DOHH2 (cell line): ENCODE measurements at regions not wholly inside any gene's neighbourhood (a gene's known extent, or its start where the extent isn't known, plus 50 kb on each side); places are given as distances from the start of the nearest gene placed in this dataset.

ENCODE experiments used
- H3F3A ChIP-seq: fragments of 200-600 bp; sonication (generic), shearing (Covaris generic); 2 replicates; pipeline ENCODE4 v1.6.0; 2016; ENCODE audit warnings: antibody characterized with exemption, mild to moderate bottlenecking; ENCODE audit not compliant: control insufficient read depth, insufficient read depth
- H3K27ac ChIP-seq: fragments of 200-600 bp; sonication (generic); 2 replicates; pipeline ENCODE4 v1.5.1; 2014; ENCODE audit warnings: low read depth, mild to moderate bottlenecking, low read length, moderate library complexity
- H3K27me3 ChIP-seq: fragments of 200-600 bp; sonication (generic); 2 replicates; pipeline ENCODE4 v1.6.1; 2014; ENCODE audit warnings: mild to moderate bottlenecking, low read length, mixed read lengths; ENCODE audit not compliant: control insufficient read depth
- H3K36me3 ChIP-seq: fragments of 200-600 bp; sonication (generic); 2 replicates; pipeline ENCODE4 v1.6.1; 2014; ENCODE audit warnings: mild to moderate bottlenecking, low read length, moderate library complexity, mixed read lengths; ENCODE audit not compliant: control insufficient read depth
- H3K4me1 ChIP-seq: fragments of 200-600 bp; sonication (generic); 2 replicates; pipeline ENCODE4 v1.6.1; 2014; ENCODE audit warnings: mild to moderate bottlenecking, low read length, mixed read lengths; ENCODE audit not compliant: control insufficient read depth
- H3K4me2 ChIP-seq: fragments of 200-600 bp; sonication (generic); 2 replicates; pipeline ENCODE4 v1.6.0; 2014; ENCODE audit warnings: mild to moderate bottlenecking, low read length, moderate library complexity
- H3K4me3 ChIP-seq: fragments of 200-600 bp; sonication (generic); 2 replicates; pipeline ENCODE4 v1.5.1; 2014; ENCODE audit warnings: mild to moderate bottlenecking, low read length, mixed read lengths
- H3K79me2 ChIP-seq: fragments of 200-600 bp; sonication (generic); 2 replicates; pipeline ENCODE4 v1.6.1; 2014; ENCODE audit warnings: mild to moderate bottlenecking, low read length, mixed read lengths; ENCODE audit not compliant: control insufficient read depth
- H3K9me2 ChIP-seq: fragments of 200-600 bp; sonication (generic); replicated peaks from 2 replicates; pipeline ENCODE4 v1.6.1; 2014; ENCODE audit warnings: mild to moderate bottlenecking, low read length, mixed read lengths; ENCODE audit not compliant: control insufficient read depth
- H3K9me3 ChIP-seq: fragments of 200-600 bp; sonication (generic); 2 replicates; pipeline ENCODE4 v1.6.1; 2014; ENCODE audit warnings: antibody characterized with exemption, low read length, mixed read lengths; ENCODE audit not compliant: control insufficient read depth, insufficient read depth
- H4K20me1 ChIP-seq: fragments of 200-600 bp; sonication (generic); 2 replicates; pipeline ENCODE4 v1.6.0; 2014; ENCODE audit warnings: low read depth, mild to moderate bottlenecking, antibody characterized with exemption, low read length, moderate library complexity; ENCODE audit not compliant: control insufficient read depth, insufficient read depth
- EZH2phosphoT487 ChIP-seq: fragments of 200-600 bp; sonication (generic); IDR thresholded peaks from 2 replicates; pipeline ENCODE4 v1.6.1; 2017; ENCODE audit warnings: borderline replicate concordance, mild to moderate bottlenecking, antibody characterized with exemption, low read length, moderate library complexity, mixed read lengths
- TF ChIP-seq, protein P1 (sequence below): fragments of 200-600 bp; sonication (generic); IDR thresholded peaks from one replicate; pipeline ENCODE4 v1.5.1; 2014; ENCODE audit warnings: antibody characterized with exemption, mild to moderate bottlenecking, low read depth, low read length; ENCODE audit not compliant: poor library complexity, severe bottlenecking

DNA sequence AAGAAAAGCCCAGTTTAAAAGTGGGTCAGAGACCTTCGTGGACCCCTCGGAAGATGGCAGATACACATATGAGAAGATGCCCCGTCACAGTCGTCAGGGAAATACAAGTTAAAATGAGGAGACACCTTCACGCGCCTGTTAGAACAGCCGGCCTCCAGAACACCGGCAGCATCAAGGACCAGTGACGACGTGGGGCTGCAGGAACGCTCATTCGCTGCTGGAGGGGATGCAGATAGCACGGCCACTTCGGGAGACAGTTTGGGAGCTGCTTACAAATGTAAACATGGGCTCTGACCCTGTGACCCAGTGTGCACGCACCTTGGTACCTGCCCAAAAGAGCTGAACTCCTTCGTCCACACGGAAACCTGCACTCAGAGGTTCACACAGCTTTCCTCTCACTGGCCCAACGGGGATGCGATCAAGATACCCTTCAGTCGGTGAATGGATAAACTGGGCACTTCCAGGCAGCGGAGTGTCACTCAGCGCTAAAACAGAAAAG, 83.7 kb upstream of the CTDP1 start:
- Histone ChIP-seq H3K79me2 (no peaks in the 10 kb centered on the region), H3F3A (no peaks in the 10 kb centered on the region), H3K9me2 (no peaks in the 10 kb centered on the region), H3K27me3 (peaks cover 10% of the 10 kb centered on the region), H3K36me3 (no peaks in the 10 kb centered on the region), H3K27ac (no peak overlapping the region), H3K9me3 (no peaks in the 10 kb centered on the region), H3K4me1 (no peaks in the 10 kb centered on the region), H3K4me3 (no peak overlapping the region), H3K4me2 (no peak overlapping the region), H4K20me1 (no peaks in the 10 kb centered on the region)
- TF ChIP-seq, protein P1, sequence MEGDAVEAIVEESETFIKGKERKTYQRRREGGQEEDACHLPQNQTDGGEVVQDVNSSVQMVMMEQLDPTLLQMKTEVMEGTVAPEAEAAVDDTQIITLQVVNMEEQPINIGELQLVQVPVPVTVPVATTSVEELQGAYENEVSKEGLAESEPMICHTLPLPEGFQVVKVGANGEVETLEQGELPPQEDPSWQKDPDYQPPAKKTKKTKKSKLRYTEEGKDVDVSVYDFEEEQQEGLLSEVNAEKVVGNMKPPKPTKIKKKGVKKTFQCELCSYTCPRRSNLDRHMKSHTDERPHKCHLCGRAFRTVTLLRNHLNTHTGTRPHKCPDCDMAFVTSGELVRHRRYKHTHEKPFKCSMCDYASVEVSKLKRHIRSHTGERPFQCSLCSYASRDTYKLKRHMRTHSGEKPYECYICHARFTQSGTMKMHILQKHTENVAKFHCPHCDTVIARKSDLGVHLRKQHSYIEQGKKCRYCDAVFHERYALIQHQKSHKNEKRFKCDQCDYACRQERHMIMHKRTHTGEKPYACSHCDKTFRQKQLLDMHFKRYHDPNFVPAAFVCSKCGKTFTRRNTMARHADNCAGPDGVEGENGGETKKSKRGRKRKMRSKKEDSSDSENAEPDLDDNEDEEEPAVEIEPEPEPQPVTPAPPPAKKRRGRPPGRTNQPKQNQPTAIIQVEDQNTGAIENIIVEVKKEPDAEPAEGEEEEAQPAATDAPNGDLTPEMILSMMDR, result no peak
- no peak for TF ChIP-seq EZH2phosphoT487

DNA sequence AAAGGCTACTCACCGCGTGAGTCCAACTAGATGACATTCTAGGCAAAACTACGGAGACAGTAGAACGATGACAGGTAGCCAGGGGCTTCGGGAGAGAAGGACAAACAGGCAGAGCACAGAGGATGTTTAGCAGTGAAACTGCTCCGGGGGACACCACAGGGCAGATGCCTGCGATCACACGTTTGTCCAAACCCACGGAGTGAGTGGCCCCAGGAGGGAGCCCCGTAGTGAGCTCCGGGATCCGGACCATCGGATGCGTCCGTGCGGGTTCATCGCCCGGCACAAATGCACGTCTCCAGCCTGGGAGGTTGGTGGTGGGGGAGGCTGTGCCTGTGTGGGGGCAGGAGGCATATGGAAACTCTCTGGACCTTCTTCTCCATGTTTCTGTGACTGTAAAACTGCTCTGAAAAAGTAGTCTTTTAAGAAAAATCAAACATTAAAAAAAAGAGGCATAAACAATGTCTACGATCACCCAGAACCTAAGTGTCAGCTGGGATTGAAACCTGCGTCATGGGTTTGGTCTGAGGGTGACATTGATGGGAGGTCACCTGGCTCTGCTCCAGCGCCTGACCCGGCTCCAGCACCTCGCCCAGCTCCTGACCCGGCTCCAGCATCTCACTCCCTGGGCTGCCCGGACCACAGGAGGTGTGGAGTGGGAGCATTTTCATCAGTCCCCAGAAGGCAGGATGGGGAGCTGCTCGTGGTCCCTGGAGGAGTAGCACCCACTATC, 83.0 kb upstream of the CTDP1 start:
- Histone ChIP-seq H3K27ac (no peak overlapping the region), H3K4me1 (no peaks in the 10 kb centered on the region), H3K9me2 (no peaks in the 10 kb centered on the region), H3K4me2 (no peak overlapping the region), H3F3A (no peaks in the 10 kb centered on the region), H3K36me3 (no peaks in the 10 kb centered on the region), H3K79me2 (no peaks in the 10 kb centered on the region), H4K20me1 (no peaks in the 10 kb centered on the region), H3K27me3 (peaks cover 10% of the 10 kb centered on the region), H3K9me3 (no peaks in the 10 kb centered on the region), H3K4me3 (no peak overlapping the region)
- TF ChIP-seq, protein P1, result no peak
- no peak for TF ChIP-seq EZH2phosphoT487

DNA sequence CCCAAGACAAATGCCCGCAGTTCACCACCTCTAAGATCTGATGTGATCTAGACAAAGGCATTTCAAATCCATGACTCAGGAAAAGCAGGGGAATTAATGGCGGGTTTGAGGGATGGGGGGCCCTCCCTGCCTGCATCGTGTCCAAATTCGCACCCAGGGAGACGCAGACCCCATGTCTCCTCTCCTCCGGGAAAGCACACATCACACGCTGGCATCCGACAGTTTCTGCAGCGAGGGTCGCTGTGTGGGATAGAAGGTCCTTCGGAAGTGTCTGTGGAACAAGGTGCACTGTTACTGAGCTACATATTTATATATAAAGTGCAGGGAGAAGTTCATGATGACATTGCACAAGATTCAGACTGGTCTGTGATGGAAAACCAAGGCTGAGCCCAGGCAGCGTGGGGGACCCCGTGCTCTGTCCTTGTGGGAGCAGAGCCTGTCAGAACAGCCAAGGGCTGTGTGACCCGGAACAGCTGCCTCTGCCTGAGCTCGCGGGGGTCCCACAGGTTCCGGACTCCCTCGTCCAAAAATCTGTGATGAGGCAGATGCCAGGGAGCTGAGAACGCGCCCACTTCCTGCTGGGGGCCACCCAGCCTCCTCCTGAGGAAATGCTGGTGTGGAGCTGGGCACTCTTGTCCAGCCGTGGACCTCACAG, 82.3 kb upstream of the CTDP1 start:
- no peaks in the 10 kb centered on the region for H4K20me1 ChIP-seq
- no peaks in the 10 kb centered on the region for H3K36me3 ChIP-seq
- no peak overlapping the region for H3K4me2 ChIP-seq
- no peak for TF ChIP-seq EZH2phosphoT487
- TF ChIP-seq, protein P1, result no peak
- no peaks in the 10 kb centered on the region for H3K4me1 ChIP-seq
- H3K9me3 ChIP-seq, result no peaks in the 10 kb centered on the region
- H3F3A ChIP-seq, result no peaks in the 10 kb centered on the region
- H3K27me3 ChIP-seq, result peaks cover 10% of the 10 kb centered on the region
- no peaks in the 10 kb centered on the region for H3K9me2 ChIP-seq
- H3K4me3 ChIP-seq, result no peak overlapping the region
- H3K27ac ChIP-seq, result no peak overlapping the region
- no peaks in the 10 kb centered on the region for H3K79me2 ChIP-seq
